Femur (tissue), 1 donor: ENCODE measurements at regions not wholly inside any gene's neighbourhood (a gene's known extent, or its start where the extent isn't known, plus 50 kb on each side); places are given as distances from the start of the nearest gene placed in this dataset.
A peak's percentile ranks its signal among the peaks of the same experiment; 100 is the strongest.

Experiments used
- DNase-seq: peaks from one replicate; pipeline ENCODE4 v3.0.0-alpha.2; 2017

DNA sequence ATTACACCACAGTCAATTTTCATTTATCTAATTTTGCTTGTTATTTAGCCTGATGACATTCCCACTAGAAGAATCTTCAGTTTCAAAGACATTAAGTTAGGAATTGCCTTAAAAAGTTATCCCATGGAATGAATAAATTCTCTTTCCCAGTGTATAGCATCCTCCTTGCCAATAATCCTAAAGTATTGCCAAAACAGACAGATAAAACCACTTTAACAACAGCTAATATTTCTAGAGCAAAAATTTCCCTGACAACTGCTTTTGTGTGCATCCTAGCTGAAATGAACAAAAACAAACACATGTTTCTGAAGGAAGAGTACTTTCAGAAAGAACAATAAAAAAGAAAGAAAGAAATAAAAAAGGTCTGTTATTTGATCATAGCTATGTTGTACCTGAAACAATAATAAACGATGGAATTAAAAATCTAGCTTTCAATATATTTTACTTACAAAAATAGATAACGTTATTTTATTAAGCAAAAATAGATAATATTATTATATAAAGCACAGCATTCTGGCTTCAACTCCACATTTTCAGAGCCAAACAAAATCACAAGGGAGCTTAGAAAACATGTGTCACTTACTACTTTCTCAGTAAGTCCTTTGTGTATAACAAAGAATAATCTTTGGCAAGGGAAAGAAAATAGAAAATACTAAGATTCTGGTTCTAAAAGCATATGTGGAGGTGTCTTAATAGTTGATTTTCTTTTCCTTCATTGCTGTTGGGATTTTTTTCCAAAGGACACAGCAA is 939.0 kb upstream of the CRIM1 start:
- no peak for DNase-seq

- no peak for DNase-seq
Measured at GRCh38 chr2:35415942-35416341, 939.6 kb upstream of the CRIM1 start.

GRCh38 chr2:35415282-35415681 is 940.3 kb upstream of the CRIM1 start:
- no peak for DNase-seq

DNA sequence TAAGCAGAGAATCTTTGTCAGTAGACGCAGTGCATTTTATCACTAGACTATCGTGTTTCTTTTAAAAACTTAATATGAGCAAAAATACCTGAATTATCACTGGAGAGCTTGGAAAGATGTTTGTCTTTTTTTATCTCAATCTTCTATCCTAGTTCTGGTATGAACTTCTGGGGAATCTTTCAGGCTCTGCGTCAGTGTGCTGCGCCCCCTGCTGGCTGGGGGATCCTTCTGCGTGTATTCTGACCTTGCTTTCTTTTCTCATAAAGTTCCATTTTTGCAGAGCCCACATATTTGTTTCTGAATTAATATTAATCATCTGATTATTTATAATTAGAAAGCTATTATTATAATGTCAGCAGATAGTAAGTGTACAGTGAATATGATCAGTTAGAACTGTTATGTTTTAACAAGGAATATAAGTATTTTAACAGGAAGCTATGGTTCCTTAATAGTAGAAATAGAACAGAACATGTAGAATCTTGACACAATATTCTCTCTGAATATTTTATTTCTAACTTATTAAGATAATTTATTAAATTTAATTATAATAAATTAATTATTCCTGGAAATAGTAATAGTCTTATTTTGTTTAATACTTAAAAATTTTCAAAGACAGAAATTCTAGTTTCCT is 945.0 kb upstream of the CRIM1 start:
- DNase-seq: peak; percentile 67

DNA sequence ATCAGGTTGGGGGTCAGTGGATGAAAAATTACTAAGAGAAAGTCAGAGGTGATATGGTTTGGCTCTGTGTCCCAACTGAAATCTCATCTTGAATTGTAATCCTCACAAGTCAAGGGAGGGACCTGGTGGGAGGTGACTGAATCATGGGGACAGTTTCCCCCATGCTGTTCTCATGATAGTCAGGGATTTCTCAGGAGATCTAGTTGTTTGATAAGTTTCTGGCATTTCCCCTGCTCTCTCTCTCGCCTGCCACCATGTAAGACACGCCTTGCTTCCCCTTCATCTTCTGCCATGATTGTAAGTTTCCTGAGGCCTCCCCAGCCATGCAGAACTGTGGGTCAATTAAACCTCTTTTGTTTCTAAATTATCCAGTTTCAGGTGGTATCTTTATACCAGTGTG is 945.8 kb upstream of the CRIM1 start:
- DNase-seq: no peak

GRCh38 chr2:35408320-35408719 is 947.3 kb upstream of the CRIM1 start:
- DNase-seq: no peak

- DNase-seq: no peak
Measured at GRCh38 chr2:35391736-35392442, 963.7 kb upstream of the CRIM1 start.

- DNase-seq: no peak
Measured at GRCh38 chr2:35378791-35379190, 976.8 kb upstream of the CRIM1 start.

- no peak for DNase-seq
Measured at GRCh38 chr2:35374845-35375244, 980.7 kb upstream of the CRIM1 start.

DNA sequence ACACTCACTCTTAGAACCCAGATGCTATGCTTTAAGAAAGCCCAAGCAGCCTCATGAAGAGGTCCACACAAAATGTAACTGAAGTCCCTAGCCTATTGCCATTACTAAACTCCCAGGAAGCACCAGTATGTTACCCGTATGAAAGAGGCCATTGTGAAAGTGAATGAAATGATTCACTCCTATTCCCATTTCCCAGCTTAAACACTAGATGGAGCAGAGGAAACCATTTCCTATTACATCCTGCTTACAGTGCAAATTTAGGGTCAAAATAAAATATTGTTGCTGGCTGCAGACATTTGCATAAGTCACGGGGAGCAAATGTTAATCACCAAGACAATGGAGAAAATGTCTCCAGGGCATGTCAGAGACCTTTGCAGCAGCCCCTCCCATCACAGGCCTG is 989.7 kb upstream of the CRIM1 start:
- DNase-seq: no peak

DNA sequence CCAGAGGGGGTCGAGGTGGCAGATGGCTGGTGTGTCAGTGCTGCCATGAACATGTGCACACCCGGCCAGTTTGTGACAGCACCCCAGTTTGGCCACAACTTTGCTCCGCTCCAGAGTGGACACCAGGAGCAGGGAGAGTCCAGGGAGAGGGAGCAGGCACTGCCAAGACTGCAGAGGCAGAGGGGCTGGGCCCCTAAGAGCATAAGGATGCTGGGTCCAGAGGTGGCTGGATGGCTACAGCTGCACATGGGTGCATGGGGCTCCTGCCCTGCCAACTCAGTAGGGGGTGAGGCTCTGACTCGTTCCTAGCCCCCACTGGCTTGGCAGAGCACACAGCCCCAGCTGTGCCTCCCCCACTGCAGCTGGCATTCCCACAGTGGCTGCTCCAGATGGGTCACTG is 999.2 kb upstream of the CRIM1 start:
- DNase-seq: no peak

DNA sequence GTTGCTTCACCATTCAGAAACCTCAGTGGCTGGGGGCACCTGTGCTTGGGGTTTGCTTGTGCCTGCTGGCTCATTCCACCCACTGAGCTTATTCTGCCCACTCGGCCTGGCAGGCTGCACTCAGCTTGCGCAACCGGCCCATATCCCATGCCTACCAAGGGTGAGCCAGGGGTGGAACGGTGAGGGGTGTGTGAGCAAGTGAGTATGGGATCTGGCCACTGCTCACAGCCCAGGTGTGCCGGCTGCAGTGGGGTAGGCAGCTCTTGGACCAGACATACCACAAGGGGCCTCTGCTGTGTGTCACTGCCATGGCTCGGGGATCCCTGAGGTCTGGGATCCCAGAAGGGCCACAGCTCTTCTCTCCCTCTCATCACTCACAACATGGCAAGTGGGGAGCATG is 1000.5 kb upstream of the CRIM1 start:
- DNase-seq: no peak

- no peak for DNase-seq
Measured at GRCh38 chr2:35347561-35347960, 1008.0 kb upstream of the CRIM1 start.

GRCh38 chr2:35343135-35343534 is 1012.4 kb upstream of the CRIM1 start:
- DNase-seq: no peak

DNA sequence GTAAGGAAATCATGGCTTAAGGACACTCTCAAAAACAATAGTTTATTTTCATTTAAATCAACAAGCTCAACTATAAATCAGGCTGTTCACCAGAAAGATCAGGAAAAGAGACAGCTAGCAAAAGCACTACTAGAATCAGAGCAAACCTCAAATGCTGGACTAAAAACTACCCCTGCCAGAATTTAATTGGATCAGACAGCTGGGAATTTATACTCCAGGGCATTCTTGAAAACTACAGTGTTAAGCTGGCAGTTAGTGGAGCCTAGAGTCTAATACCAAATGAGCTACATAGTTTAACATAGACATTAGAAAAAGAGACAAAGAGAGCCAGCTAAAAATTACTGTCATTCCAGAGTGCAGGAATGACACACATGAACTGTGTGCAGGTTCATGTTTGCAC is 1016.4 kb upstream of the CRIM1 start:
- DNase-seq: no peak

DNA sequence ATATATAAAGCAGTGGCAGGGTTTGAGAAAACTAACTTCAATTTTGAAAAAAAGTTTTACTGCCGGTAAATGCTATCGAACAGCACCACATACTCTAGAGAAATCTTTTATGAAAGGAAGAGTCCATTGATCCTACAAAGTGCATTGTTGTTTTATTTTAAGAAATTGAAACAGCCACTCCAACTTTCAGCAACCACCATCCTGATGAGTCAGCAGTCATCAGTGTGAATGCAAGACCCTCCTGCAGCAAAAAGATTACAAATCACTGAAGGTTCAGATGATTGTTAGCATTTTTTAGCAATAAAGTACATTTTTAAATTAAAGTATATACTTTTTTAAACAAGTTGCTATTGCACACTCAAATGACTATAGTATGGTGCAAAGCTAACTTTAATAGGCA is 1017.7 kb upstream of the CRIM1 start:
- no peak for DNase-seq

GRCh38 chr2:35314049-35314448 is 1041.5 kb upstream of the CRIM1 start:
- DNase-seq: no peak

GRCh38 chr2:35301369-35301768 is 1054.2 kb upstream of the CRIM1 start:
- no peak for DNase-seq

DNA sequence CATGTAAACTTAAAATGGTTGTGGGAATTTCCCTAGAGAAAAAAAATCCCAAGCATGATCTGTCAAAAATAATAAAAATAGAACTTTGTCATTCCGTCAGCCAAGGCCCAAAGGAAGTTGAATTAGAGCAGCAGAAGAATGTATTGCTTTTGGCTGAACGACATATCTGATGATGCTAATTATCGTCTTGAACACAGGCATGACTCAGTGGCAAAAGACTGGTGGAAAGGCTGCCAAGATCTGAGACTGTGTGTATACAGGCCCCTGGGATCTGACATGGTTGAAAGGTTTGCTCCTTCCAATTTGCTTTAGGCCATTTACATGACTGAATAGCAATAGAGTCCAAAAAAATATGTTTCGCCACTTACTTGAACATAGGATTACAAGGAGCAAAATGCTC is 1057.1 kb upstream of the CRIM1 start:
- DNase-seq: peak; percentile 65

GRCh38 chr2:35297403-35297802 is 1058.2 kb upstream of the CRIM1 start:
- DNase-seq: no peak

DNA sequence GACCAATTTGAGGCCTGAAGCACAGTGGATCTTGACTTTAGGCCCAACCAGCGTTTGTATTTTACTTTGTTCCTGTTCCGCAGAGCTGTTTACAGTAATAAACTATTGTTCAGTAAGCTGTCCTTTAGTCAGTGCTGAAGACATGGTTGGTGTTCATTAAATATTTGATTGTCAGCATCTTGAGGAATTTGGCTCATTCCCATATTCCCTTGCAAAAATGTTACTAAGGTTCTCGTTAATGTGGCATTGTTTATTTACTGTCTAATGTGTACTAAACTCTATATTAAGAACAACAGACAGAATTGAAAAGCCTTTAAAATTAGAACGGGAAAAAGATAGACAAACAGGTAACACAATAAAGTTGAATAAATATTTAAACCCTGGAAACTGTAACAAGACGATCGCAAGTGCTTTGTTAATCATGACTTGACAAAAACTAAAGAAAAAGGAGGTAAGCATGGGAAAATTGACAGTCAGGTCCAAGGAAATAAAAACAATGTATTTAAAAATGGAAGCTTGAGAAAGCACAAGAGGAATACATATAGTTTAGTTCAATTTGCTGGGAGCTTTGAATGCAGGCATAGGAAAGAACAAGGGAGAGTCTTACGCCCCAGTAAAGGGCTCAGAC is 1060.8 kb upstream of the CRIM1 start:
- DNase-seq: no peak

GRCh38 chr2:35293261-35293660 is 1062.3 kb upstream of the CRIM1 start:
- DNase-seq: no peak

DNA sequence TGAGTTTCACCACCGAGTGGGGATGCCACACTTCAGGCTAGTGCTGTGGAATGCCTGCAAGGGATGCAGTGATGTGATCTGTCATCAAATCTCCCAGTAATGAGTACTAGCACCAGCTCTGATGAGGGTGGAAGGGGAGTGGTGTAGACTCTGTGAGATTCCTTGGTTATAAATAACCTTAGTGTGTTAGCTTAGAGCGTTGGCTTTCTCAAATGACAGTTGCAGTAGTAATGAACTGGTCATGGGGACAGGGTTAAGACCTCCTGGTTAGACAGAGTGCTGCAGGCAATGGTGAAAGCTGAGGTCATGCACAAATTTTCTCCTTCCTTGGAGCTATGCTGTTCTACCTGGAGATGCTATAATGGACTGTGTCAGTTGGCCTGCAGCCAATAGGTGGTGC is 1063.4 kb upstream of the CRIM1 start:
- no peak for DNase-seq

GRCh38 chr2:35281702-35282101 is 1073.9 kb upstream of the CRIM1 start:
- no peak for DNase-seq
